GM18868 (cell line): ENCODE measurements at regions not wholly inside any gene's neighbourhood (a gene's known extent, or its start where the extent isn't known, plus 50 kb on each side); places are given as distances from the start of the nearest gene placed in this dataset.

Experiments used
- ATAC-seq: cut with Tn5 transposase; IDR thresholded peaks from one replicate; pipeline ENCODE4 v1.9.1; 2021; ENCODE audit warnings: mild to moderate bottlenecking, moderate library complexity; ENCODE audit not compliant: unreplicated experiment

DNA sequence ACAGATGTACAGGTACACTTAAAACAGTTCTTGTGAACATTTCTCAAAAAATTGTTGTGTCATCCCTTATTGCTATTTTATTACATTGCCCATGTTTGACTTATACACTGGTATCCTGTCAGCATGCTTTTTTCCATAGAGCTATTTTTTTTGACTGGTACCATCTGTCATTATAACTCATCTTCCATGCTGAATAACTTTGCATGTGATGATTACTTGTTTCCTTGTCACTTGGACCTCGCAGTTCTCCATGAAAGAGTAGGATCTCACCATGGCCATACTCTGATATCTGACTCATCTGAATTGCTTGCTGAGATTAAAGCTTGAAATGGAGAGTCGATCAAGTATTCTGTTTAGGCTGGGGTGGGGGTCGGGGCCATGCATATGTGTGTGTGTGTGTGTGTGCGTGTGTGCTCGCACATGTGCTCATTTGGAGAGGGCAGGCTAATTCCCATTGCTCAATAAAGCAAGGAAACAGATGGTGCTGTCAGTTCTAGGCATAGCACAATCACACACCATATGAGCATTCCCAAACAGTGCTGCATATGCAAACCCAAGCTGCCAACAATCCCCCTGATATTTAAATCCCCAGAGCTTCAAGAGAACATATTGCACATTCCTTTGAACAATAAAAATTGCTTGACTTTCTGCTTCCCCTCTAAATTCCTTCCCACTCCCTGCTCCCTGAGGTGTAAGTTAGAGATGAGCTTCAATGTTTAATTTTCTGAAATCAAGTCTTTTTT is 62.9 kb downstream of the NHLRC3 start:
- no peak for ATAC-seq

DNA sequence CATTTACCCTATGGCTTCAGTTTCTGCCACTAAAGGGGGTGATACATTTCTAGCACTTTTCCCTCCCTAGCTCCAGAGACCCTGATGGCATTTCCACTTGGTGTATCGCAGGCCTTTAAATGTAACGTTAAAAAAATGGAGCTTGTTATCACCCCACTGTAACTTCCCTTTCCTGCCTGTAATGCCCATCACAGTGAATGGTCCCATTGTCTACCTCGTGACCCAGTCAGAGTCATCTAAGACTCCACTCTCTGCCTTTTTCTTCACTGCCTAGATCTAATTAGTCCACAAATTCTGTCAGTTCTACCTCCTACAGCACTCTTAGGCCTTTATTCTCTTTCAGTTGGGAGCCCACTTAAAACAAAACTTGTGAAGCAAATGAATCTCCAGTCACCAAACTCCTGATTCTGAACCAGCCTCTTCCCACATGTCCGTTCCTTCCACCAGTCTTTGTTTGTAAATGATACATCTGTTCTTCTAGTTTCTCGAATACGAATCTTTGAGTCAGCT is 64.8 kb downstream of the NHLRC3 start:
- no peak for ATAC-seq

DNA sequence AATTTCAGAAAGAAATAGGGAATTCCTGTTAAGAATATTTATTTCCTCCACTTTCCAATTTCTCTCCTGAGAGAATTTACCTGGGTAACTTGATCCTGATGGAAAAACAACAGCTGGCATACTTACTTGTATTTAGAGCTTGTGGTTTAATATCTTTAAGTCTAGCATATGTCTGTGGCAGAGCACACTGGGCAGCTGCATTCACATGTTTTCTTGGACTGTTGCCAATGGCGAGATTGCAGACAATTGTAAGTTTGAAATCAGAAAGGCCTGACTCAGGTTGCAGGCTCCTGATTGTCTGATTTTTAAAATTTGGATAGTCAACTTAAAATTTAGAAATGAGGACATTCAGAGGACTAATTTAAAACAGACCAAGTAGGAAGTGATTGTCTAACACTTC is 66.9 kb downstream of the NHLRC3 start:
- no peak for ATAC-seq

DNA sequence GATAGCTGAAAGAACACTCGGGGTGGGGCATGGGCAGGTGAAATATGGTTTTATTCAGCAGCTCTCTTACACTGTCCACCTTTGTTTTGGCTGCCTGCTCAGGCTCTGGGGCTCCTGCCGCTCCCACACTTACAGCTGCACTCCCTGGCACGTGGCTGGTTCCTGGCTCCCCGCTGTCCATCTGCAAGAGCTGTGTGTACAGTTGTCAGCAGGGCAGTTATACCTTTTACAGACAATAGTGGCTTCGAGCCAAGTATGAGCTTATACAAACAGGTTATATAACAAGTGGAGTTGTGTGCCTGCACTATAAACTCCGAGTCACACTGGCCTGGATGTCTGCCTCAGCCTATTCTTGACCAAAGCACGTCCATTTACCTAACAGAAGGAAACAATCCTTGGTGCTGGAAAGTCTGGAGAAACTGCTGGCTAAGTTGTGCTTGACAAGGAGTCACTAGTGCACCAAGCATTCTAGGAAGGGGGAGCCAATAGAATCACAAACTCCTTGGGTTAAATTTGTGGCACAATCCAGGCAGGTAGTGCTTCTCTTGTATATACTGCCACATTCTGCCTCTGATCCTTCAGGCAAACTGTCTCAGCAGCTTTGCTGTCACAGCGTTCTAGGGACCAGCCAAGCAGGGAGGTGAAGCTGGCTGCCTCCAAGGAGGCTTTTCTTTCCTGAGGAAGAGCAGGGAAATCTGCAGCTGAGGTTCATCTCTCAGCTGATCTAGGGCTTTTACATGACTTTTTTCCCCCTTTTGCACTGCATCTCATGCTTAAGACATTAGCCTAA is 68.2 kb downstream of the NHLRC3 start:
- no peak for ATAC-seq

DNA sequence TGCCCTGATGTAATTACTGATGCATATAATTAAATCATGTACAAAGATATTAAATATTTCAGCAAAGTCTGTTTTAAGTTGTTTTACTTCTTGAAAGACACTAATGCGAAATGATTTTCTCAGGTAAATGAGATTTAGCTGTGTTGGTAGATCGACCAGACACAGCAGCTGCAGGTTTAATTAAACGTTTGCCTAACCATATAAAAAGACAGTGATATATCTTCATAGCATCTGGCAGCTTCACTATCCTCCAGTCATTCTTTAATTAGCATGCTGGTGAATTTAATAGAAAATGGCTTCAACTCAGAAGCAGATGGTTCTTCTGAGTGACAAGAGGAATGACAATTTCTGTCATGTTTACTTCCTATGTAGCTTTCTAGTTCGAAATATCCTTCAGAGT is 69.3 kb downstream of the NHLRC3 start:
- no peak for ATAC-seq

DNA sequence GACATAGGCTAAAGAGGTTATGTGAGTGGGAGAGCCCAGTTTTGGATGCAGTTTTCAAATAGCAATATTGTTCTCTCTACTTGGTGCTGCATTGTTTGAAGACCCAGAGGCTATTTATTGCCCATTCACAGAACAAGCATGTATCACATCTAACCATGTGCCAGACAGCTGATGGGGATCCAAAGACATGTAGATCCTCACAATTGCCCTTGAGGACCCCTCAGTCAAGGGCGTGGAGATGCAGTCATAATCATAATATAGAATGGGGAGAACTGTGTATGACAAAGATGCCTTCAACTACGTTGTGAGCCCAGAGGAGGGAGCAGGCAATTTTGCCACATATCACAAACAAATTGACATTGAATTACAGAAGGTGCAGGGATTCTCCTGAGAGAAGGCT is 70.5 kb downstream of the NHLRC3 start:
- ATAC-seq = no peak

DNA sequence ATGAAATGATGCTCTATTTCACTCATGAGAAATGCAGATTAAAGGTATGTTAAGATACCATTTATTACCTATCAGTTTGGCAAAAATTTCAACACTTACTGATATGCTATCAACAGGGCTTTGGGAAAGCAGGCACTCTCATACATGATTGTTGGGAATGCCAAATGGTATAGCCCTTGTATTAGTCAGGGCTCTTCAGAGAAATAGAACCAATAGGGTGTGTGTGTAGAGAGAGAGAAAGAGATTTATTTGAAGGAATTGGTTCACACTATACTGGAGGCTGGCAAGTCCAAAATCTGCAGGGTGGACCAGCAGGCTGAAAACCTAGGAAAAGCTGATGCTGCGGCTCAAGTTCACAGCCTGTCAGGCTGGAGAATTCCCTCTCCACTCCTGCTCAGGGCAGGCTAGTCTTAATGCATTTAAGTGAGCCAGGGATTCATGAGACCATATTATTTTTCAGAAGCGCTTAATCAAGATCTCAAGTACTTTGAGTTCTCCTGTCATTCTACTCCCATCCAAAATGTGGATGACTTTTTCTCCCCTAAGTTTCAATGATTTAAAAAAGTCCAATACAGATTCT is 72.4 kb downstream of the NHLRC3 start:
- no peak for ATAC-seq

DNA sequence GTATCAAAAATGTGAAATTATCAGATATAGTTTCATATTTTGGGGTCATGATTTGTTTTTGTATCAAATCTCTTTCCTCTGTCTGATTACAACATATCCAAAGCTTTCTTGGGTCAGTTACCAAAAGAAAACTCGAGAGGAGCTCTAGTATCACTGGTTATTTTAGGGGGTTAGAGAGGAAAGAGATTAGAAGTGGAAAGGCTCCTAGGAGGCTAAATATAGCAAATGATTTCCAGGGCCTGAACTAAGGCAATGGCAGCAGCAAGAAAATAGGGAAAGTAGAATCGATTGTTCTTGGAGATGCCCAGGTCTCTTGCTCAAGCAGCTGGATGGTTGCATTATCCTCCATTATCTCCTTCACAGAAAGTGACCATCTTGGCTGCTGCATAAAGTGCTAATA is 72.9 kb downstream of the NHLRC3 start:
- ATAC-seq = no peak

DNA sequence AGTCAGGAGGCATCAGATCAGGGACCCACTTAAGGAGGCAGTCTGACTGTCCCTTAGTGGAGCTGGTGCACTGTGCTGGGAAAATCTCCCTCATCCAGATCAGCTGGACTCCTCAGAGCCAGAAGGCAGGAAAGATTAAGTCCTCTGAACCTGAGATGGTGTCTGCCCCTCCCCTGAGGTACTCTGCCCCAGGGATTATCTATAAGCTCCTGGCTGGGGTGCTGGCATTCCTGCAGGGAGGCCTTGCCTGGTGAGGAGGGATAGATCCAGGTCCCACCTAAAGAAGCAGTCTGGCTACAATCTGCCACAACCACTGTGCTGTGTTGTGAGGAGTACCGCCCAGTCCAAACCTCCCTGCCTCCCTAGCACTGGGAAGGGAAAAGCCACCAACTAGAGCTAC is 81.2 kb downstream of the NHLRC3 start:
- ATAC-seq = no peak

DNA sequence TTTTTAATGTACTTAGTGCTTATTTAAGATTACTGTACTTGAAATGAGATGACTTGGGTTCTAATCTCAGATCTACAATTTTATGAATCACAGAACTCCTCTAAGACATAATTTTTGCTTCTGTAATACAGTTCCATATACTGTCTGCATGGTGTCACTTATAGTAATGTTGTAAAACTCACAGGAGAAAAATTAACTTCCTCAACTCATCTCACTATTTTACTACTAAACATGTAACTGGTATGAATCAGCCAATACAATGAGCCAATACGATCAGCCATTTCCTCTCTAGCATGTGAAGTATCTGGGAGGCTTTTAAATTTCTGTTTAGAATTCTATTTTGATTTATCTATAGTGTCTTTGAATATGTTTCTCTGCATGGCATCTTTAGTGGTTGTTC is 85.3 kb downstream of the NHLRC3 start:
- no peak for ATAC-seq

DNA sequence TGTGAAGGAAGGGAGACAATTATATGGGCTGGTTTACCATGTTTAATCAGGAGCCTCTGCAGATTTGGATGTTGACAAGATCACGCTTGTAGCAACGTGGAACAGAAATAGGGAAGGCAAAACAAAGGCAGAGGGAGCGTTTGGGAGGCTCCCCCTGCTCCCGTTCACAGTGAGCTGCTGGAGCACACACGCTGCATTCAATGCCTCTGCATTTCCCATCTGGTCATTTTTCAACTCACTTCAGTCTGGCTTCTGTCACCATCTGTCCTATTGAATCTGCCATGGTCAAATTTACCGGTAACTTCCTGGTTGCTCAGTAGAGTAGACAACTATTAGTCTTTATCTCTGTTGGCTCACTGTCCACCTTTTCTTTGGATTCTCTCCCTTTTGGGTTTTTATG is 91.0 kb downstream of the NHLRC3 start:
- ATAC-seq = no peak

DNA sequence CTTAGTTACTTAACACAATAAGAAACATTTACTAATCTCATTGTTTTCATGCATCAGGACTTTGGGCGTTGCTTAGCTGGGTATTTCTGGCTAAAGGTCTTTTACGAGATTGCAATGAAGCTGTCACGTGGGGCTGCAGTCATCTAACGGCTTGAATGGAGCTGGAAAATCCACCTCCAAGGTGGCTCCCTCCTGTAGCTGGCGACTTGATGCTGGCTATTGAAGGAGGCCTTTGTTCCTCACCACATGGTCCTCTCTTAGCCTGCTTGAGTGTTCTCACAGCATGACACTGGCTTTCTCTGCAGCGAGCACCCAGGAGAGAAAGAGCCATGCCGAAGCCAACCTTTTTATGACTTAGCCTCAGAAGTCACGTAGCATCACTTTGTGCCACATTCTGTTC is 92.0 kb downstream of the NHLRC3 start:
- ATAC-seq = no peak

DNA sequence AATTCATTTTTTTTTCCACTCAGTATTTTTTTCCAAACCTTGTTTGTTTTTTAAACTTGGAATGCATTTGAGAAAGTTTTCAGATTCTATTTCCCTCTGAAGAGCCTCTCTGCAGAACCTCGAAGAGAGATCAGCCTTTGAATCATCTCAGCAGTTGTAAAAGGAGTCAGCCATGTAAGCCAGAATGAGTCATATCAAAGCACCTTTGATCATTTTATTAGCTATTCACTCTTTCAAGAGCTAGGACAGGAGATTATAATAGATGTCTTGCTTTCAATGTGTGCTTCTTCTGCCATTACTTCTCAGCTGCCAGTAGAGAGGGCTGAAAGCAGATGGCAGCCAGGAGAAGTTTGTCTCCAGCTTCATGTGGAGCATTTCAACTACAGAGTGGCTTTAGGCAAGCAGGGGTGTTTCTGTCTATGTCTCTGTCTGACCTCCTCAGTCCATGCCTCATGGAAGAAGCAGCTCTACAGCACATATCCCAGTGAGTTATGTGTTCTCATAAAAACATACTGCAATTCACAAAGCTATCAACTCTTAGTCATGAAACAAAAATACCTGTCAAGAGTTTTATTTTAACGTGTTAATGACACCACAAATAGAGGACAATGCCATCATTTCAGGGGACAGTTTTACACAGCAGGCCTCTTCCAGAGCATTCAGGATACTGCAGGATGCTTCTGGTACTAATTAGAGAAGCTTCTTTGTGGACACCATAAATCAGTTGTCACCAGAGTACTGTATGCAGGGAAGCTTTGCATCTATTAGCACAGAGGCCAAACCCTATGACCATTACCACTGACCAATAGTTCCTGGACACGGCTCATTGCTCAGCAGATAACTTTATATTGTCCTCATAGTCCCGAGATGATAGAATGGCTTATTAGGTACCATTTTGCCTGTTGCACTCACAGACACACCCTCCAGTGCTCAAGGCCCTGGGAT is 94.3 kb downstream of the NHLRC3 start:
- no peak for ATAC-seq

DNA sequence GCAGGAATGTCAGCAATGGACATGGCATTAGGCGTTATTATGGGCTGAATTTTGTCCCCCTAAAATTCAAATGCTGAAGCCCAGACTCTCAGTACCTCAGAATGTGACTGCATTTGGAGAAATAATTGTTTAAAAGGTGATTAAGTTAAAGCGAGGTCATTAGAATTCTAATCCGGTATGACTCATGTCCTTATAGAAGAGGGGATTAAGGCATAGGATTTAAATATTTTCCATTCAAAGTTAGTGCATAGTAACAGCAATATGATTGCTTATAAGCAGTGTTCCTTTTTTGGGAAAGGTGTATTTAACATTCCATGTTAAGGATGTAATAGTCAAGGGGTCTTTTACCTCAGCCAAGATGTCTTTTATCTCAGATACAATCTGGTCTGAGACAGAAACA is 95.5 kb downstream of the NHLRC3 start:
- ATAC-seq = no peak

DNA sequence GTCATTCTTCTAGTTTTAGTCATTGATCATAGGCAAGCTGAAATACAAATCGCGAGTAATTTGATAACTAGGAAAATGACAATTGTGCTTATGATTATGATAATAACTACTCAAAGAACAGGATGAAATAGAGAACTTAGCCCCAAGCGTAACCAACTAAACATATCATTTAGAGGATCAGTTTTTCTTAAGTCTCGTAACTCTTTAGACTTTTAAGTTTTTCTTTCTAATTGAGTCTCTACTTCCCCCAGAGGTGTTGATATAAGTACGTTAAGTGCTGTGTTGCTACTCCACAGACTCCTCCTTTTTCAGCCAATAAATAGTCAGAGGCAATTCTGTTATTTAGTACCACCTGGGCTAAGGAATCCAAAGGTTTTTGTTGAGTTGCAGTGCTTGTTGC is 96.3 kb downstream of the NHLRC3 start:
- ATAC-seq = no peak

DNA sequence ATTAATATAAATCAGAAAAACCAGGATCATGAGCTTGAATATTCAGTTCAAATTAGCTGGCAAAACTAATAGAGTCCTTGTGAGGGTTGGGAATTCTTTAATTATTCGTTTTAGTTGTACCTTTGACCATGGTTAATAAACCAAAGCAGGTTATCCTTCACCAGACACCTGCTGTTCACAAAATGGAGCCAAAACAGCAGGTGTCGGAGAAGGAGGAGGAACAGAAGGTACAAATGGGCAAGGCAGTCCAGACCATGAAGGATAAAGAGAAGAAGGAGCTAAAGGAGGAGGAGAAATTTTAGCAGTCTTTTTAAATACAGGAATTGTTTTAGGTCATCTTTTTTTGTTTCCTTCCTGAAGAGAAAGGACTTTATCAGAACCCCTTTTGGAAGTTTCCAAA is 106.1 kb downstream of the NHLRC3 start:
- ATAC-seq = no peak

DNA sequence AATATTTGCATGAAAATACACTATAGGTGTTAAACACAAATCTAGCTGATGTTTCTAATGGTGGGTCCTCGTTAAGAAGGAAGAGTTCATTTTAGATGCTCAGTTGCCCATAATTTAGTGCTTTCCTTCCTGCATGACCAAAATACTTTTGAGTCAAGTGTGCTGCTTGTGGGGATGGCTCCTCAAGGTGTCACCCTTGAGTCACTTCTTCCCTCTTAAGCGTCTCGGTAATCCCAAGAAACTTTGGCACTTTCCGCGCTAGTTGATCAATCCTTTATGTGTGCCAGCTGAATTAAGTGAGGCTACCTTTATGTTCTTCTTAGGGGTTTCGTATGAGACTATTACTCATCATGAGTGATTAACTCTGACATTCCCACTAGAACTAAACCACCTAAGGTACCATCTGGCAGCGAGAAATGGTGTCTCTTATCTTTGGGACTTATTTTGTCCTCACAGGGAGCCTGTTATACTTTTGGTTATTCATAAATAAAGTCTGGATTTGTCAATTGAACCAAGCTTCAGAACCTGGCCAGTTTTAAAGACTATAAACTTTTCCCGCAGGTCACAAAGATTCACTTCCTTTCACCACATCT is 106.8 kb downstream of the NHLRC3 start:
- ATAC-seq = peak; percentile 74

DNA sequence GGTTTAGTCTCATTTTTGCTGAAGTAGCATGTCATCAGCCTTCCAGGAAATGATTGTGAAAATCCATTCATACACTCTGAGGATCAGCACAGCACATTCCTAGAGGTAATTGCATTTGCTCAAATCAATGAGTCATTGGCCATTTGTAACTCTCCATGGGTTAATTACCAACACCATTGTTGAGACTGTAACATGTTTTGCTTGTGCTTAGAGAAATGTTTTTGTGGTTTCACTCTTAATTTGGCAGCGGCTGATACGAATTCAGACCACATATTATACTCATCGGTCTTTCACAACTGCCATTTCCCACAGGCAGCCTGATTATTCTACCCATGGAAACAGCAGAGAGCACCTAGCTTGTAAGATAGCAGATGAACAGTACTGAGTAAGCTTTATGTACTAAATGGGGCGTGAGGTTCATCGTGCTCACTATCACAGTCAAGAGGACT is 110.3 kb downstream of the NHLRC3 start:
- no peak for ATAC-seq

DNA sequence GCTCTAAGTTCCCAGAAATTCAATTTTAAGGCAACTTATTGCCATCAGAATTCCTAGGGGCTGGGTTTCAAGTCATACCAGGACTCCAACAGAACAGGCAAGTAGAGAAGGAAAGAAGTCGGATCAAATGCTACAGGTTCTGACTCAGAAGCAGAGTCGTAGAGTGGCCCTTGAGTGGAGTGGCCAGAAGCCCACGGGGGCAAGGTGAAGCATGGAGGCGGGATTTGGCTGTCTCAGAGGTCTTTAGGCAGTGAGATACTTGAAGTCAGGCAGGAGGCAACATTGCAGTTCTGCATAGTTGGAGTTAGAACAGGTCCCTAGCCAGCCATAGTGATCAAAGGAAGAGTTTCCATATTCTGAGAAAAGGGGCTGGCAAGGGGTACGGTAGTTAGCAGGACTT is 111.6 kb downstream of the NHLRC3 start:
- ATAC-seq = no peak

DNA sequence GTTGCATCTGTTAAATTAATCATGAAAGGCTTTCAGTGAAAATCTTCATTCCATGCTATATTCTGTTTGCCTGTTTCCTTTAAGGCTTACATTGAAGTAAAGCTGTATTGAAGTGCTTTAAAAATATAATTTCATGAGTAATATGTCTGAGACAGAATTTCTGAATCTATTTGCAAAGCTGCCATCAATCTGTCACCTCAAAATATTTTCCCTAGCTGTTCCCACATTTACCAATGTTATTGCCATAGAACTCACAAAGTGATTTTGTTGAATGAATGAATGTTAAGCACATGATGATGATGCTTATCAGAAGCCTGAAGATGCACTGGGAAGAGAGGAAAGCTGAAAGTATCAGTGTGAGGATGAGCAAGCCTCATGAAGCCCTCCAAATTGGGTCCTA is 115.8 kb downstream of the NHLRC3 start:
- no peak for ATAC-seq
